Prostate gland (tissue), 2 donors: ENCODE measurements at regions not wholly inside any gene's neighbourhood (a gene's known extent, or its start where the extent isn't known, plus 50 kb on each side); places are given as distances from the start of the nearest gene placed in this dataset.

Experiments
- CTCF ChIP-seq, 4 experiments: fragments of 200-600 bp in 2 of 4; fragments of 450-650 bp in 2 of 4; sonication (generic) in 2 of 4; IDR thresholded peaks; 1 replicate in 3 of 4; 2 replicates in 1 of 4; pipeline ENCODE4 v1.5.1; 2016 to 2019; ENCODE audit warnings: antibody characterized with exemption in 4 of 4, mild to moderate bottlenecking in 2 of 4, moderate library complexity in 2 of 4
- POLR2A ChIP-seq: fragments of 450-650 bp; IDR thresholded peaks from one replicate; pipeline ENCODE4 v1.6.1; 2016; ENCODE audit warnings: antibody characterized with exemption, mild to moderate bottlenecking

GRCh38 chr21:18524097-18524880 is 120.7 kb upstream of the TMPRSS15 start:
- TF ChIP-seq CTCF (IDR thresholded peaks at IDR 0.05) (no peak), POLR2A (no peak)
